HepG2 (cell line): ENCODE measurements at regions not wholly inside any gene's neighbourhood (a gene's known extent, or its start where the extent isn't known, plus 50 kb on each side); places are given as distances from the start of the nearest gene placed in this dataset.

Source experiments
- ATAC-seq: fragments of 200-7000 bp; cut with Tn5 transposase; 3 replicates; pipeline ENCODE4 v1.9.1; 2020; ENCODE audit warnings: mild to moderate bottlenecking, moderate library complexity
- BruUV-seq: library from RNA; stranded (reverse); fragments of 400-500 nt; replicated peaks from 2 replicates; lab custom pipeline; 2021; lab: Mats Ljungman, UMichigan
- CTCF ChIA-PET: fragments of 300-600 bp; formaldehyde crosslinking; extraction: SDS; loops from one replicate; lab custom pipeline; 2021; ENCODE audit warnings: low total read pairs, inconsistent platforms, low intra/inter-chr PET ratio; lab: Yijun Ruan, JAX
- POLR2A ChIA-PET: fragments of 350-600 bp; sonication (Branson Sonifier 250); formaldehyde crosslinking; loops from one replicate; lab custom pipeline; 2020; ENCODE audit warnings: antibody characterized with exemption, inconsistent platforms; lab: Yijun Ruan, JAX
- DNase-seq: peaks from one replicate; pipeline ENCODE4 v3.0.0-alpha.2; 2015; ENCODE audit warnings: low spot score
- FAIRE-seq: peaks from 3 replicates; lab custom pipeline; 2011; peaks lifted over from hg19 to GRCh38; lab: Jason Lieb, UNC
- H2AFZ ChIP-seq: one replicate; pipeline ENCODE4 v1.6.1; 2011; ENCODE audit warnings: low read length, inconsistent platforms
- H3K27ac ChIP-seq: fragments of 300-600 bp; 3 replicates; pipeline ENCODE4 v1.8.0; 2011; ENCODE audit warnings: mixed run types, mild to moderate bottlenecking, mixed read lengths, low read length, inconsistent platforms; ENCODE audit not compliant: insufficient read depth; ENCODE audit errors: extremely low read length
- H3K27me3 ChIP-seq, 2 experiments: fragments of 200-600 bp in 1 of 2; 2 replicates in 1 of 2; 3 replicates in 1 of 2; pipeline versions ENCODE4 v1.6.0 to v1.8.0; 2011; ENCODE audit warnings: low read length in 2 of 2, mild to moderate bottlenecking in 2 of 2, moderate library complexity in 2 of 2, inconsistent platforms in 1 of 2; ENCODE audit not compliant: insufficient read depth in 2 of 2, control insufficient read depth in 1 of 2
- H3K36me3 ChIP-seq, 2 experiments: fragments of 200-600 bp in 1 of 2; replicated peaks in 1 of 2; 2 replicates in 1 of 2; 3 replicates in 1 of 2; pipeline versions ENCODE4 v1.5.1 to v1.8.0; 2011; ENCODE audit warnings: low read length in 2 of 2, inconsistent platforms in 1 of 2; ENCODE audit not compliant: insufficient read depth in 2 of 2, control insufficient read depth in 1 of 2
- H3K4me1 ChIP-seq: 2 replicates; pipeline ENCODE4 v1.5.1; 2012; ENCODE audit warnings: low read length, inconsistent platforms; ENCODE audit not compliant: insufficient read depth
- H3K4me2 ChIP-seq: 2 replicates; pipeline ENCODE4 v1.6.0; 2011; ENCODE audit warnings: low read depth, low read length, inconsistent platforms
- H3K4me3 ChIP-seq, 3 experiments: fragments of 200-600 bp in 1 of 3; sonication (generic), shearing (Covaris generic) in 1 of 3; replicated peaks in 1 of 3; 2 replicates each; pipeline ENCODE4 v1.5.1; 2011 to 2016; ENCODE audit warnings: low read length in 3 of 3, inconsistent platforms in 2 of 3, low read depth in 2 of 3, mild to moderate bottlenecking in 2 of 3, control low read depth in 1 of 3, mixed read lengths in 1 of 3; ENCODE audit not compliant: insufficient read depth in 1 of 3
- H3K79me2 ChIP-seq: one replicate; pipeline ENCODE4 v1.6.1; 2011; ENCODE audit warnings: low read length, inconsistent platforms; ENCODE audit not compliant: insufficient read depth
- H3K9ac ChIP-seq: 2 replicates; pipeline ENCODE4 v1.6.0; 2011; ENCODE audit warnings: mild to moderate bottlenecking, low read depth, low read length, inconsistent platforms; ENCODE audit not compliant: insufficient read depth
- H3K9me3 ChIP-seq: 2 replicates; pipeline ENCODE4 v1.5.1; 2012; ENCODE audit warnings: mild to moderate bottlenecking, low read length
- H4K20me1 ChIP-seq: 2 replicates; pipeline ENCODE4 v1.6.0; 2011; ENCODE audit warnings: inconsistent platforms, mild to moderate bottlenecking, low read length, moderate library complexity; ENCODE audit not compliant: insufficient read depth
- CBX1 ChIP-seq: IDR thresholded peaks from one replicate; pipeline ENCODE4 v1.6.1; 2016; ENCODE audit warnings: antibody characterized with exemption, low read depth
- CCAR2 ChIP-seq: fragments of 200-400 bp; formaldehyde crosslinking; optimal IDR thresholded peaks from 2 replicates; pipeline ENCODE3; 2018; ENCODE audit warnings: low read depth, mild to moderate bottlenecking, low read length, moderate library complexity
- HOXA5 ChIP-seq: sonication (generic); formaldehyde crosslinking; IDR thresholded peaks from 2 replicates; pipeline ENCODE4 v1.4.0; 2020; ENCODE audit warnings: missing genetic modification reagents
- HOXA7 ChIP-seq: sonication (generic); formaldehyde crosslinking; IDR thresholded peaks from 2 replicates; pipeline ENCODE4 v1.8.1; 2022; ENCODE audit warnings: mild to moderate bottlenecking, missing genetic modification reagents, moderate library complexity
- JUND ChIP-seq: sonication (generic); formaldehyde crosslinking; IDR thresholded peaks from 2 replicates; pipeline ENCODE4 v1.8.0; 2022; ENCODE audit warnings: mild to moderate bottlenecking, missing genetic modification reagents
- KAT8 ChIP-seq: IDR thresholded peaks from 2 replicates; pipeline ENCODE4 v1.6.1; 2016; ENCODE audit warnings: missing genetic modification reagents, missing compliant biosample characterization
- ZBTB3 ChIP-seq: sonication (generic); formaldehyde crosslinking; IDR thresholded peaks from 2 replicates; pipeline ENCODE4 v1.4.0; 2020; ENCODE audit warnings: low read depth, mild to moderate bottlenecking, moderate library complexity, missing genetic modification reagents, borderline replicate concordance
- ZNF143 ChIP-seq: sonication (generic); formaldehyde crosslinking; IDR thresholded peaks from 2 replicates; pipeline ENCODE4 v1.4.0; 2020; ENCODE audit warnings: missing genetic modification reagents
- ZNF292 ChIP-seq: sonication (generic); formaldehyde crosslinking; IDR thresholded peaks from 2 replicates; pipeline ENCODE4 v1.8.1; 2022; ENCODE audit warnings: mild to moderate bottlenecking, low read depth, missing genetic modification reagents, borderline replicate concordance
- ZNF543 ChIP-seq: sonication (generic); formaldehyde crosslinking; IDR thresholded peaks from 2 replicates; pipeline ENCODE4 v1.4.0; 2020; ENCODE audit warnings: mild to moderate bottlenecking, missing genetic modification reagents
- ZNF589 ChIP-seq: sonication (generic); formaldehyde crosslinking; conservative IDR thresholded peaks from 2 replicates; pipeline ENCODE4 v1.8.0; 2022; ENCODE audit warnings: mild to moderate bottlenecking, moderate library complexity, missing genetic modification reagents
- ZNF749 ChIP-seq: sonication (generic); formaldehyde crosslinking; IDR thresholded peaks from 2 replicates; pipeline ENCODE4 v1.8.0; 2022; ENCODE audit warnings: mild to moderate bottlenecking, missing genetic modification reagents, moderate library complexity, borderline replicate concordance
- WGBS: methylation state at CpG from one replicate; pipeline ENCODE4 v1.1.6; 2017; ENCODE audit warnings: low lambda C conversion rate; 5-methylcytosine and 5-hydroxymethylcytosine counted together
- in situ Hi-C: cut with HindIII; loops from 2 replicates; pipeline ENCODE4 v1.10.0; 2017; ENCODE audit warnings: low pct_unique_long_range_greater_than_20kb; ENCODE audit not compliant: extremely low pct_ligation_motif_present
- intact Hi-C: fragments of 100-400 bp; cut with micrococcal nuclease; formaldehyde crosslinking; loops from one replicate; pipeline ENCODE4 v1.10.0; 2022; ENCODE audit not compliant: unreplicated experiment
- TF ChIP-seq, protein P1 (sequence below): sonication (generic); formaldehyde crosslinking; IDR thresholded peaks from 2 replicates; pipeline ENCODE4 v1.4.0; 2020; ENCODE audit warnings: missing genetic modification reagents
- TF ChIP-seq, protein P2 (sequence below): sonication (generic); formaldehyde crosslinking; IDR thresholded peaks from 2 replicates; pipeline ENCODE4 v1.4.0; 2020; ENCODE audit warnings: mild to moderate bottlenecking, missing genetic modification reagents, borderline replicate concordance
- TF ChIP-seq, protein P3 (sequence below): sonication (generic); formaldehyde crosslinking; conservative IDR thresholded peaks from 2 replicates; pipeline ENCODE4 v1.8.0; 2022; ENCODE audit warnings: missing genetic modification reagents
- TF ChIP-seq, protein P4 (sequence below): sonication (generic); formaldehyde crosslinking; IDR thresholded peaks from 2 replicates; pipeline ENCODE4 v1.4.0; 2020; ENCODE audit warnings: missing genetic modification reagents

DNA sequence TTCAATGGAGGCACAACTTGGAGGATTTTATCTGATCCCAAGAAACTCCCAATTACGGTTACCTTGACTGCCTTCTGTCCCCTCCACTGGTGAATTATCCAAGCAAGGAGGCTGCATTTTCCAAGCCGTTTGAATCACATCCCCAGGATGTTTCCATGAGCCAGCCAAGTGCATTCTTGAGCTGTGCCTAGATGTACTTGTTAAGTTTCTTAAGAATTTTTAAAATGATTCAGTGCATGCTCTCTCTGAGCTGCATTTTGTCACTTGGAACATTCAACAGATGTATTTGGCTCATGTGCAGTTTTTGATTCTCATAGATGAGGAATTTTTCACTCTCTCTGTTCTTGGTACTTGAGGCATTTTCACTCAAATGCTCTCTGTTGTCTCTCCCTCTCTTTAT lies 202.6 kb upstream of the MYOCD start:
- Histone ChIP-seq H3K4me2 (no peak overlapping the region), H3K27ac (no peak overlapping the region), H3K9ac (no peak overlapping the region), H3K79me2 (no peaks in the 10 kb centered on the region), H3K36me3 (no peaks in the 10 kb centered on the region), H3K4me3 (no peak overlapping the region), H4K20me1 (no peaks in the 10 kb centered on the region)
- ChIA-PET POLR2A (no interaction called here), CTCF (no interaction called here)
- ATAC-seq = no peak
- no peak for DNase-seq
- in situ Hi-C loops (no loop called here), intact Hi-C loops (no loop called here)
- no TSS peak for BruUV-seq
- FAIRE-seq = no peak
- TF ChIP-seq, protein P1, sequence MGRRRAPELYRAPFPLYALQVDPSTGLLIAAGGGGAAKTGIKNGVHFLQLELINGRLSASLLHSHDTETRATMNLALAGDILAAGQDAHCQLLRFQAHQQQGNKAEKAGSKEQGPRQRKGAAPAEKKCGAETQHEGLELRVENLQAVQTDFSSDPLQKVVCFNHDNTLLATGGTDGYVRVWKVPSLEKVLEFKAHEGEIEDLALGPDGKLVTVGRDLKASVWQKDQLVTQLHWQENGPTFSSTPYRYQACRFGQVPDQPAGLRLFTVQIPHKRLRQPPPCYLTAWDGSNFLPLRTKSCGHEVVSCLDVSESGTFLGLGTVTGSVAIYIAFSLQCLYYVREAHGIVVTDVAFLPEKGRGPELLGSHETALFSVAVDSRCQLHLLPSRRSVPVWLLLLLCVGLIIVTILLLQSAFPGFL (CRISPR knock-in tag) = no peak
- TF ChIP-seq HOXA5 (CRISPR knock-in tag) = no peak
- TF ChIP-seq KAT8 (CRISPR knock-in tag) = no peak
- no peak for TF ChIP-seq ZNF292
- TF ChIP-seq, protein P2, sequence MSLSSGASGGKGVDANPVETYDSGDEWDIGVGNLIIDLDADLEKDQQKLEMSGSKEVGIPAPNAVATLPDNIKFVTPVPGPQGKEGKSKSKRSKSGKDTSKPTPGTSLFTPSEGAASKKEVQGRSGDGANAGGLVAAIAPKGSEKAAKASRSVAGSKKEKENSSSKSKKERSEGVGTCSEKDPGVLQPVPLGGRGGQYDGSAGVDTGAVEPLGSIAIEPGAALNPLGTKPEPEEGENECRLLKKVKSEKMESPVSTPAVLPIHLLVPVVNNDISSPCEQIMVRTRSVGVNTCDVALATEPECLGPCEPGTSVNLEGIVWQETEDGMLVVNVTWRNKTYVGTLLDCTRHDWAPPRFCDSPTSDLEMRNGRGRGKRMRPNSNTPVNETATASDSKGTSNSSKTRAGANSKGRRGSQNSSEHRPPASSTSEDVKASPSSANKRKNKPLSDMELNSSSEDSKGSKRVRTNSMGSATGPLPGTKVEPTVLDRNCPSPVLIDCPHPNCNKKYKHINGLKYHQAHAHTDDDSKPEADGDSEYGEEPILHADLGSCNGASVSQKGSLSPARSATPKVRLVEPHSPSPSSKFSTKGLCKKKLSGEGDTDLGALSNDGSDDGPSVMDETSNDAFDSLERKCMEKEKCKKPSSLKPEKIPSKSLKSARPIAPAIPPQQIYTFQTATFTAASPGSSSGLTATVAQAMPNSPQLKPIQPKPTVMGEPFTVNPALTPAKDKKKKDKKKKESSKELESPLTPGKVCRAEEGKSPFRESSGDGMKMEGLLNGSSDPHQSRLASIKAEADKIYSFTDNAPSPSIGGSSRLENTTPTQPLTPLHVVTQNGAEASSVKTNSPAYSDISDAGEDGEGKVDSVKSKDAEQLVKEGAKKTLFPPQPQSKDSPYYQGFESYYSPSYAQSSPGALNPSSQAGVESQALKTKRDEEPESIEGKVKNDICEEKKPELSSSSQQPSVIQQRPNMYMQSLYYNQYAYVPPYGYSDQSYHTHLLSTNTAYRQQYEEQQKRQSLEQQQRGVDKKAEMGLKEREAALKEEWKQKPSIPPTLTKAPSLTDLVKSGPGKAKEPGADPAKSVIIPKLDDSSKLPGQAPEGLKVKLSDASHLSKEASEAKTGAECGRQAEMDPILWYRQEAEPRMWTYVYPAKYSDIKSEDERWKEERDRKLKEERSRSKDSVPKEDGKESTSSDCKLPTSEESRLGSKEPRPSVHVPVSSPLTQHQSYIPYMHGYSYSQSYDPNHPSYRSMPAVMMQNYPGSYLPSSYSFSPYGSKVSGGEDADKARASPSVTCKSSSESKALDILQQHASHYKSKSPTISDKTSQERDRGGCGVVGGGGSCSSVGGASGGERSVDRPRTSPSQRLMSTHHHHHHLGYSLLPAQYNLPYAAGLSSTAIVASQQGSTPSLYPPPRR (CRISPR knock-in tag) = no peak
- TF ChIP-seq, protein P3, sequence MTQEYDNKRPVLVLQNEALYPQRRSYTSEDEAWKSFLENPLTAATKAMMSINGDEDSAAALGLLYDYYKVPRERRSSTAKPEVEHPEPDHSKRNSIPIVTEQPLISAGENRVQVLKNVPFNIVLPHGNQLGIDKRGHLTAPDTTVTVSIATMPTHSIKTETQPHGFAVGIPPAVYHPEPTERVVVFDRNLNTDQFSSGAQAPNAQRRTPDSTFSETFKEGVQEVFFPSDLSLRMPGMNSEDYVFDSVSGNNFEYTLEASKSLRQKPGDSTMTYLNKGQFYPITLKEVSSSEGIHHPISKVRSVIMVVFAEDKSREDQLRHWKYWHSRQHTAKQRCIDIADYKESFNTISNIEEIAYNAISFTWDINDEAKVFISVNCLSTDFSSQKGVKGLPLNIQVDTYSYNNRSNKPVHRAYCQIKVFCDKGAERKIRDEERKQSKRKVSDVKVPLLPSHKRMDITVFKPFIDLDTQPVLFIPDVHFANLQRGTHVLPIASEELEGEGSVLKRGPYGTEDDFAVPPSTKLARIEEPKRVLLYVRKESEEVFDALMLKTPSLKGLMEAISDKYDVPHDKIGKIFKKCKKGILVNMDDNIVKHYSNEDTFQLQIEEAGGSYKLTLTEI (CRISPR knock-in tag) = no peak
- no peak for TF ChIP-seq ZBTB3
- TF ChIP-seq HOXA7 = no peak
- TF ChIP-seq ZNF143 (CRISPR knock-in tag) = no peak
- TF ChIP-seq JUND (CRISPR knock-in tag) = no peak
- TF ChIP-seq CBX1 = no peak
- no peak for TF ChIP-seq ZNF543
- TF ChIP-seq, protein P4, sequence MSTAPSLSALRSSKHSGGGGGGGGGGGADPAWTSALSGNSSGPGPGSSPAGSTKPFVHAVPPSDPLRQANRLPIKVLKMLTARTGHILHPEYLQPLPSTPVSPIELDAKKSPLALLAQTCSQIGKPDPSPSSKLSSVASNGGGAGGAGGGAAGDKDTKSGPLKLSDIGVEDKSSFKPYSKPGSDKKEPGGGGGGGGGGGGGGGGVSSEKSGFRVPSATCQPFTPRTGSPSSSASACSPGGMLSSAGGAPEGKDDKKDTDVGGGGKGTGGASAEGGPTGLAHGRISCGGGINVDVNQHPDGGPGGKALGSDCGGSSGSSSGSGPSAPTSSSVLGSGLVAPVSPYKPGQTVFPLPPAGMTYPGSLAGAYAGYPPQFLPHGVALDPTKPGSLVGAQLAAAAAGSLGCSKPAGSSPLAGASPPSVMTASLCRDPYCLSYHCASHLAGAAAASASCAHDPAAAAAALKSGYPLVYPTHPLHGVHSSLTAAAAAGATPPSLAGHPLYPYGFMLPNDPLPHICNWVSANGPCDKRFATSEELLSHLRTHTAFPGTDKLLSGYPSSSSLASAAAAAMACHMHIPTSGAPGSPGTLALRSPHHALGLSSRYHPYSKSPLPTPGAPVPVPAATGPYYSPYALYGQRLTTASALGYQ (CRISPR knock-in tag) = no peak
- TF ChIP-seq ZNF589 = no peak
- no peak for TF ChIP-seq ZNF749 (CRISPR knock-in tag)
- TF ChIP-seq CCAR2 = no peak
- TF ChIP-seq, all 625 proteins: peak for 0
- H3K9me3 ChIP-seq = no peaks in the 10 kb centered on the region
- WGBS = 0% methylated on average over 2 of the region's 2 CpGs
- no peaks in the 10 kb centered on the region for H3K4me1 ChIP-seq
- H3K27me3 ChIP-seq = no peaks in the 10 kb centered on the region
- H2AFZ ChIP-seq = no peak overlapping the region
